ENCODE measurements at regions not wholly inside any gene's neighbourhood (a gene's known extent, or its start where the extent isn't known, plus 50 kb on each side); places are given as distances from the start of the nearest gene placed in this dataset.

DNA sequence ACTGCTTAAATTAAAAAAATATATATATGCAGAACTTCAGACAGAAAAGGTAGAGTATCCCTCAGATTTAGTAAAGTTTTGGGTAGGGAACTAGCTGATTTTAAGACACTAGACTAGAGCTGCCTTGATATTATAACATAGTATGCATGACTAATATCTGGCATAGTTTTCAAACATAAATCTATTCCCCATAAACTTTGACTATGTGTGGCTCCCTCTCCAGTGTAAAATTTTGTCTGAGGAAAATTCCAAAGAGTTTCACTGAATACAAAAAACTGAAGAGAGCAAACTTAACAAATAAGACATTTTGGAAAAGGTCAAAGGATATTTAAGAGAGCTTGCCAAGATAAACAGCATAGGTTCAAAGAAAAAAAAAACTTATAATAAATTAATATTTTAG is 66.2 kb upstream of the ZNF462 start:
- no peak for DNase-seq

GRCh38 chr9:106797299-106797698 is 65.7 kb upstream of the ZNF462 start:
- no peak for DNase-seq

GRCh38 chr9:106798016-106798799 is 64.8 kb upstream of the ZNF462 start:
- no peak for DNase-seq

DNA sequence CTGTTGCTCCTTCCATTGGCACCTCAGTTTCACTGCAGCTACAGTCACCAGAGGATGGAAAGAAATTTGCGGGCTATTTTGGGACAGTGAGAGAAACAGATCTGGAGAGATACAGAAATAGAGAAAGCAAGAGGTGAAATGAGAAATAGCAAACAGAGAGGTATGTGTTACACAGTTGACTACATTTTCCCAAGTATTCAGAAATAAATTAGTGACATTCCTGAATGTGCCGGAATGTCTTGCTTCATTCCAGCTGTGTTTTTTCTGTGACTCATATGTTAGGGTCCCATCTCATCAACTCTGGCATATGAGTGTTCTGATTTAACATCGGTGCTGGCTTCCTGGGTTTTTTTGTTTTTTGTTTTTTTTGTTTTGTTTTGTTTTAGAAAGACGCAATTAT is 63.8 kb upstream of the ZNF462 start:
- no peak for DNase-seq

DNA sequence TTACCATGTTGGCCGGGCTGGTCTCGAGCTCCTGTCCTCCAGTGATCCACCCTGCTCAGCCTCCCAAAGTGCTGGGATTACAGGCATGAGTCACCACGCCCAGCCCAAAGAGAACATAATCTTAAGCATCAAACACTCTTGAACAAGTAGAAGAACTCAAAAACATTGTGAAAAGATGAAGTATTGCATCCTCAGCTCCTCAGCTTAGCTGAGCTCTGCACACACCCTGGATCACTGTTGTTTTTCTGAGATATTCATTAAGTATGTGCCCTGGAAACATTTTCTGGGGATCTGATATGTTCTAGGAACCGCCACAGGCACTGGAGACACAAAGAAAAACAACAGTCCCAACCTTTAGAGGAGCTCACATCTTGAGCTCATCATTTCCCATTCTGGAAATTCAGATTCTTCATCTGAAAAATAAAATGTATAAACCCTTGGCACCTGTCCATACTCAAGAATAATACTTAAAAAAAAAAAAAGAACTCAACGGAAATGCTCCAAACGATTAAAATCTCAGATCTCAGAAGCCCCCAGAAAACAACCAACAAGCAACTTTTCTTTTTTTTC is 62.2 kb upstream of the ZNF462 start:
- no peak for DNase-seq

- DNase-seq = no peak
Measured at GRCh38 chr9:106801816-106802215, 61.1 kb upstream of the ZNF462 start.
